Gastrocnemius medialis (tissue), 4 donors: ENCODE measurements at regions not wholly inside any gene's neighbourhood (a gene's known extent, or its start where the extent isn't known, plus 50 kb on each side); places are given as distances from the start of the nearest gene placed in this dataset.

ENCODE experiments used
- ATAC-seq, 2 donors: fragments of 150-250 bp; one replicate each; pipeline ENCODE4 v1.9.1; 2016
- DNase-seq, 2 donors: peaks; one replicate each; pipeline ENCODE4 v3.0.0-alpha.2; 2019
- H3K27ac ChIP-seq, 4 donors: fragments of 200-600 bp; sonication (generic); 1 replicate in 1 of 4; 2 replicates in 3 of 4; pipeline ENCODE4 v1.5.1; 2016 to 2018; ENCODE audit warnings: mild to moderate bottlenecking in 2 of 4, moderate library complexity in 1 of 4
- H3K27me3 ChIP-seq, 3 donors: fragments of 200-600 bp; sonication (generic) in 2 of 3; 1 replicate in 1 of 3; 2 replicates in 2 of 3; pipeline versions ENCODE4 v1.5.1 to v1.6.0; 2016 to 2019; ENCODE audit warnings: mild to moderate bottlenecking in 1 of 3, moderate library complexity in 1 of 3
- H3K36me3 ChIP-seq, 2 donors: fragments of 200-600 bp; sonication (generic) in 1 of 2; one replicate each; pipeline ENCODE4 v1.5.1; 2017 to 2018
- H3K4me1 ChIP-seq, 2 donors: fragments of 200-600 bp; sonication (generic) in 1 of 2; one replicate each; pipeline ENCODE4 v1.5.1; 2016 to 2017; ENCODE audit warnings: mild to moderate bottlenecking in 2 of 2
- H3K4me3 ChIP-seq, 4 donors: fragments of 200-600 bp; sonication (generic) in 3 of 4; 1 replicate in 1 of 4; 2 replicates in 3 of 4; pipeline ENCODE4 v1.5.1; 2016 to 2019; ENCODE audit warnings: mild to moderate bottlenecking in 2 of 4
- H3K9me3 ChIP-seq, 3 donors: fragments of 200-600 bp; sonication (generic) in 2 of 3; 1 replicate in 1 of 3; 2 replicates in 2 of 3; pipeline ENCODE4 v1.5.1; 2016 to 2019
- CTCF ChIP-seq, 5 experiments: fragments of 450-650 bp in 3 of 5; fragments of 200-600 bp in 2 of 5; sonication (generic) in 2 of 5; IDR thresholded peaks in 4 of 5; conservative IDR thresholded peaks in 1 of 5; 1 replicate in 4 of 5; 2 replicates in 1 of 5; pipeline ENCODE4 v1.5.1; 2016 to 2019; ENCODE audit warnings: antibody characterized with exemption in 5 of 5, mild to moderate bottlenecking in 3 of 5, moderate library complexity in 3 of 5
- POLR2A ChIP-seq, 2 donors: fragments of 450-650 bp; IDR thresholded peaks; one replicate each; pipeline ENCODE4 v1.6.1; 2017; ENCODE audit warnings: antibody characterized with exemption in 2 of 2, mild to moderate bottlenecking in 2 of 2, moderate library complexity in 2 of 2
- in situ Hi-C, 4 donors: fragments of 200-750 bp; cut with MboI; loops; one replicate each; pipeline versions ENCODE4 v1.15.0 to v1.8.0; 2017; ENCODE audit warnings: low sequenced_read_pairs in 4 of 4
- intact Hi-C: fragments of 100-400 bp; cut with DNase I; formaldehyde crosslinking; loops from one replicate; pipeline ENCODE4 v1.15.1; 2023; ENCODE audit warnings: low total_unique reads

- DNase-seq = no peak
Observed at GRCh38 chr15:77822631-77823230, 190.0 kb upstream of the LINGO1 start.

GRCh38 chr15:77821959-77822256, 189.2 kb upstream of the LINGO1 start:
- Histone ChIP-seq H3K4me3 (no peak overlapping the region), H3K27me3 (peaks cover 24 to 40% (median 33%) of the 10 kb centered on the region in 3 donors), H3K27ac (no peak overlapping the region), H3K36me3 (no peaks in the 10 kb centered on the region), H3K9me3 (no peaks in the 10 kb centered on the region), H3K4me1 (no peaks in the 10 kb centered on the region)
- in situ Hi-C loops (no loop called here), intact Hi-C loops (loop anchor here (2.0 kb wide), 1 partner anchor 189 kb away; the partner anchor contains the start of gene LINGO1)
- TF ChIP-seq CTCF (IDR thresholded peaks at IDR 0.05 in 4 of 5, conservative IDR thresholded peaks at IDR 0.05 in 1 of 5) = no peak
- TF ChIP-seq POLR2A (IDR thresholded peaks at IDR 0.05) = no peak
- DNase-seq (no peak), ATAC-seq (no peak)

More at GRCh38 chr15:77822631-77823230, 190.0 kb upstream of the LINGO1 start:
- Histone ChIP-seq H3K36me3 (no peaks in the 10 kb centered on the region), H3K9me3 (no peaks in the 10 kb centered on the region), H3K4me1 (no peaks in the 10 kb centered on the region), H3K4me3 (no peak overlapping the region), H3K27ac (no peak overlapping the region), H3K27me3 (peaks cover 21 to 31% (median 25%) of the 10 kb centered on the region in 3 donors)
- TF ChIP-seq POLR2A (IDR thresholded peaks at IDR 0.05) = no peak
- TF ChIP-seq CTCF (IDR thresholded peaks at IDR 0.05 in 4 of 5, conservative IDR thresholded peaks at IDR 0.05 in 1 of 5) = no peak
- ATAC-seq = no peak
- intact Hi-C loops = no loop called here
- in situ Hi-C loops = no loop called here

GRCh38 chr15:77821188-77821958, 188.7 kb upstream of the LINGO1 start:
- in situ Hi-C loops (no loop called here), intact Hi-C loops (loop anchor here (2.0 kb wide), 1 partner anchor 189 kb away; the partner anchor contains the start of gene LINGO1)
- H3K4me1 ChIP-seq = no peaks in the 10 kb centered on the region
- peaks cover 24 to 40% (median 34%) of the 10 kb centered on the region in 3 donors for H3K27me3 ChIP-seq
- DNase-seq = no peak
- no peaks in the 10 kb centered on the region for H3K36me3 ChIP-seq
- H3K27ac ChIP-seq = no peak overlapping the region
- ATAC-seq = no peak
- H3K4me3 ChIP-seq = no peak overlapping the region
- peak in 2 of 5 experiments; percentile 37 to 58 for TF ChIP-seq CTCF (IDR thresholded peaks at IDR 0.05 in 4 of 5, conservative IDR thresholded peaks at IDR 0.05 in 1 of 5)
- no peak for TF ChIP-seq POLR2A (IDR thresholded peaks at IDR 0.05)
- H3K9me3 ChIP-seq = no peaks in the 10 kb centered on the region

- ATAC-seq (no peak), DNase-seq (no peak)
- TF ChIP-seq CTCF (IDR thresholded peaks at IDR 0.05 in 4 of 5, conservative IDR thresholded peaks at IDR 0.05 in 1 of 5) (no peak), POLR2A (IDR thresholded peaks at IDR 0.05) (no peak)
- H3K4me1 ChIP-seq = no peaks in the 10 kb centered on the region
- H3K27ac ChIP-seq = no peak overlapping the region
- no peaks in the 10 kb centered on the region for H3K36me3 ChIP-seq
- H3K9me3 ChIP-seq = no peaks in the 10 kb centered on the region
- intact Hi-C loops = loop anchor here (2.0 kb wide), 1 partner anchor 187 kb away; the partner anchor contains the start of gene LINGO1
- in situ Hi-C loops = no loop called here
- peak overlapping the region in 2 of 4 donors; percentile 15 to 32 for H3K4me3 ChIP-seq
- peaks cover 27 to 42% (median 40%) of the 10 kb centered on the region in 3 donors for H3K27me3 ChIP-seq
Observed at GRCh38 chr15:77819851-77820728, 187.4 kb upstream of the LINGO1 start.
